H7 (cell line): ENCODE measurements at regions not wholly inside any gene's neighbourhood (a gene's known extent, or its start where the extent isn't known, plus 50 kb on each side); places are given as distances from the start of the nearest gene placed in this dataset.

Source experiments
- DNase-seq: peaks from one replicate; pipeline ENCODE4 v3.0.0; 2012
- H3K27me3 ChIP-seq: 2 replicates; pipeline ENCODE4 v1.6.0; 2011; ENCODE audit warnings: mild to moderate bottlenecking, low read length; ENCODE audit not compliant: control insufficient read depth, insufficient read depth
- H3K36me3 ChIP-seq: replicated peaks from 2 replicates; pipeline ENCODE4 v1.5.1; 2011; ENCODE audit warnings: low read length; ENCODE audit not compliant: control insufficient read depth, insufficient read depth
- H3K4me3 ChIP-seq: 2 replicates; pipeline ENCODE4 v1.5.1; 2011; ENCODE audit warnings: low read depth, mild to moderate bottlenecking, control low read depth, low read length, moderate library complexity; ENCODE audit not compliant: insufficient read depth

- no peak overlapping the region for H3K4me3 ChIP-seq
- H3K27me3 ChIP-seq: no peaks in the 10 kb centered on the region
- no peak for DNase-seq
- H3K36me3 ChIP-seq: no peaks in the 10 kb centered on the region
Measured at GRCh38 chr14:22390195-22390594, 198.8 kb downstream of the DAD1 start.

DNA sequence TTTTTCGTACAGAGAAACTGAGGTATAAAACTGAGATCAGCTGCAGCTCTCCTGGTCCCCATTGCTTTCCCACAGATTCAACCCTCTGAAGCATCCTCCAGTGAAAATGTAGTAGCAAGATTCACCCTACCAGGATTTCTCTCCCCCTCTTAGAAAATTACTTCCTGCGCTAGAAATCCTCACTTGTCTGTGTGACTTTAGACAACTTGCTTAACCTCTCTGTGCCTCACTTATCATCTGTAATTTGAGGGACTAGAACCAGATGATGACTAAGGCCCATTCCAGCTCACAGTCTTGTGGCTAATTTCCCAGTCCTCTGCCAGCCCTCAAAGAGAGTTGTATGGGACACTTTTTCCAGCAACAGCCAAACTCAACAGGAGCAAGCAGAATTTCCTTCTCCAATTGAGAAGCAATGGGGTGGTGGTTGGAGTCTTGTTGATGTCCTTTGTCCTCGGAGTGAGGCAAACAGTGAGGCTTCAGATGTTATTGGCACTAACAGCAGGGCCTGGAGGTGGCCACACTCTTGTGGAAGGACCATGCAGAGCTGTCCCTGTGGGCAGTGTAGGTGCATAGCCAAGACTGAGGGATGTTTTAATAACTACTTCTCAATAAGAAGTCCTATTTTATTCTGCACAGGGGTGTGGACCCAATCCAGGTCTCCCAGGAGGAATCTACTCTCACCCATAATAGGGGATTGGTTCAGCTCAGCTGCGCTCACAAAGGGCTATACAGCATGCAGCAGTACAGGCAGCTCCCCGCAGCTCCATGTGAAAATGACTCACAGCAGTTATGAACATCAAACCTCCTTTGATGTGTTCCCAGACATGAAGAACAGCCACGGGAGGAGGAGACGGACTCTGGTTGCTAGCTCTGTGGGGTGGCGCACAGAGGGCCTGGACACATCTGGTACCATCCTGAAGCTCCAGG, 200.1 kb downstream of the DAD1 start:
- DNase-seq: no peak
- H3K36me3 ChIP-seq: no peaks in the 10 kb centered on the region
- no peaks in the 10 kb centered on the region for H3K27me3 ChIP-seq
- no peak overlapping the region for H3K4me3 ChIP-seq

GRCh38 chr14:22387776-22388241, 201.2 kb downstream of the DAD1 start:
- DNase-seq: peak; percentile 28
- Histone ChIP-seq H3K4me3 (no peak overlapping the region), H3K36me3 (no peaks in the 10 kb centered on the region), H3K27me3 (no peaks in the 10 kb centered on the region)

DNA sequence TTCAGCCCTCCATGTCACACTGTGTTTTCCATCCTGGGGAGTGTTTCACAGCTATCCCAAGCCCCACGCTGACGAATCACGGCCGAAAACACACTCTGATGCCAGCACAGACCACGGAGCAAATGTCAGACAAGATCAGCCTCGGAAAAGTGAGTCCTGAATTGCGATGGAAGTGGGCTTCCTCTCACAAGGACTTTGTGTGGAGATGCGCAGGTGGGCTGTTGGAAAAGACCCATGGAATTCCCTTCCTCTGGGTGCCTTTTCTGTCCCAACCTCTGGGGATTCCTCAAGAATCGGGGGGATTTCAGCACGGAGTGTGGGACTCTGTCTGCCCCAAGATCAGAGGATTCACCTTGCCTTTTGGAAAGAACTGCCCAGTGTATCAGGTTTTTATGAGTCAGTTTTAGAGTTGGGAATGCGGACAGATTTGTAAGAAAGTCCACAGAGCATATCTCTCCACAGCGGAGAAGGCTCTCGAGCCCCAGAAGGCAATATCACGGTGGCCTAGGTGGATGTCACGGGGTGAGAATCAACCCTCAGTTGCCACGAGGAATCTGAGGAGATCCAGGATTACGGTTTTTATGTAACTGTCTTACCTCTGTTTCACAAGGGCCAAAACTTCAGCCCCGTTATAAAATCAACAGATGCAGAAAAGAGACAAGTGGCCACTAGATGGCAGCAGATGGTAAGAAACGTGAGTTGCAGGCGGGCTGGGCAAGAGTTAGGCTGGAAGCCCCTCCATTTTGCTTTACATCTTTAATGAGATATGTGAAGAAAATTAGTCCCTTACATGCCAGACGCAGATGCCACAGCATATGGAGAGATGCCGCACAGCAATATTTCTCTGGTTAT, 201.9 kb downstream of the DAD1 start:
- no peaks in the 10 kb centered on the region for H3K36me3 ChIP-seq
- no peak overlapping the region for H3K4me3 ChIP-seq

DNA sequence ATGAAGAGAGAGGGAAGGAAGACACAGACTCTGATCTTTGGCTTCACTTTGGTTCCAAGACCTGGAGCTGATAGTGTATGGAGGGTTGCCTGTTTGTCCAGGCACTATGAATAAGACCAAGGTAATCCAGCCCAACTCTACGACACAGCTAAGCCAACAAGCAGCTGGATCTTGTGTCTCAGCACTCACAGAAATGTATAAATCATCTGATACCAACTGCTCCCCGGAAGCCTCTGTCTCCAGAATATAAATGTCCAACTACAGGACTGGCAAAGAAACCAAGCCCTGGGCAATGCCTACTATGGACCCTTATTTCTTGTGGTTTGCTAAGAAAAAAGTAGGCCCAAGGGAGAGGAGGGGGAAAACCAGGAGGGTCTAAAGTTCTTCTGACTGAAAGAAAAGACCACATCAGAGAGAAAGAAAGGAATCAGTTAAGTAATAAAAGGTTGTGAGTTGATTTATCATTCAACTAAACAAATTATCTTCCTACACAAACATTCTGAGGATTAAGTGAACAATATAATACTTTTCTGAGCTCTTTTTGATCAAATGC, 204.0 kb downstream of the DAD1 start:
- no peaks in the 10 kb centered on the region for H3K36me3 ChIP-seq
- no peaks in the 10 kb centered on the region for H3K27me3 ChIP-seq
- DNase-seq: no peak
- no peak overlapping the region for H3K4me3 ChIP-seq

More for the DNA sequence above, 201.9 kb downstream of the DAD1 start:
- peak; percentile 84 for DNase-seq
- no peaks in the 10 kb centered on the region for H3K27me3 ChIP-seq

- no peaks in the 10 kb centered on the region for H3K27me3 ChIP-seq
- H3K4me3 ChIP-seq: no peak overlapping the region
- no peaks in the 10 kb centered on the region for H3K36me3 ChIP-seq
- no peak for DNase-seq
Measured at GRCh38 chr14:22384167-22384549, 204.9 kb downstream of the DAD1 start.

DNA sequence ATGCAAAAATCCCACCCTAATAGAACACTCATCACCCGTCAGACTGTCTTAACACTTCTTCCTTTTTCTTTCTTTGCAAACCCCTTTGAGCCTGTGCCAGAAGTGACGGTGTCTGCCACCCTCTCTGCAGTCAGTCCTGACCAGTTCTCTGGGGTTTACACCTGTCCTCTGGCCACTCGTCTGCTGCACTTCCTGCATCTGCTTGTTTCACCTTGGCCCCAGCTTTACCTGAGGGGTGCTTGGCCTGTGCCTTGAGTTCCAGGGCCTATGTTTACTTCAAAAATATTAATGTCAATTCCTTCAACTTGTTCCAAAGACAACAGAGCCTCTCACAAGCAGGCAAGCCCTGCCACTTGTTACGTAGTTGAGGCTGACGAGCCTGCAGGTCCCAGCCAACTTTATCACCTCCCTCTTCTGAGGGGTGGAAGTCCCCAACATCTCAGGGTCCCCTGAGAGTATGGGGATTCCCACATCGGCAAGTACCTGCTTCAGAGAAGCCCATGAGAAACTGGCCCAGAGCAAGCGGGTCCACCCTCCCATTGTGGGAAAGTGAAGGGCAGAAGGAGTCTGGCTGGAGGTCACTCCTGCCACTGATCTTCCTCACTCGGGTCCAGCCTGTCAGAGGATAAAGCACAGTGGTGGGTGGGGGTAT, 205.4 kb downstream of the DAD1 start:
- no peaks in the 10 kb centered on the region for H3K36me3 ChIP-seq
- no peaks in the 10 kb centered on the region for H3K27me3 ChIP-seq
- DNase-seq: no peak
- H3K4me3 ChIP-seq: no peak overlapping the region

DNA sequence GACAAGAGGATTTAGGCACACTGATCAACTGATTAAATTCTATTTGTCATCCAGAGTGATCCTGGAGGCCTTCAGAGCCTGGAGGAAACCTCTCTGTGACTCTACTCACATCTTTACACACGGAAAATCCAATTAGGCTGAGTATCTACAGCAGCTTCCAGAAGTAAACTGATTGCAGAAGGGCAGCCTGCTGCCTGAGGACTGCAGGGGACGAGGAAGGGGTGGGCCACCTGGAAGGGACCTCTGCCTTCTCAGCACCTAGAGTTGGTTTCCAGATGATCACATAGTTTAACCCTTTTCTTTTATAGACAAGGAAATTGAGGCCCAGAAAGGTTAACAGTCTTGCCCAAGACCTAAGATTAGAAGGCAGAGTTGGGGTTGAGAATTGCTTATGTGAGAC, 206.1 kb downstream of the DAD1 start:
- DNase-seq: no peak
- Histone ChIP-seq H3K4me3 (no peak overlapping the region), H3K27me3 (no peaks in the 10 kb centered on the region), H3K36me3 (no peaks in the 10 kb centered on the region)

GRCh38 chr14:22382395-22382794, 206.6 kb downstream of the DAD1 start:
- no peak overlapping the region for H3K4me3 ChIP-seq
- no peaks in the 10 kb centered on the region for H3K36me3 ChIP-seq
- no peaks in the 10 kb centered on the region for H3K27me3 ChIP-seq
- no peak for DNase-seq

DNA sequence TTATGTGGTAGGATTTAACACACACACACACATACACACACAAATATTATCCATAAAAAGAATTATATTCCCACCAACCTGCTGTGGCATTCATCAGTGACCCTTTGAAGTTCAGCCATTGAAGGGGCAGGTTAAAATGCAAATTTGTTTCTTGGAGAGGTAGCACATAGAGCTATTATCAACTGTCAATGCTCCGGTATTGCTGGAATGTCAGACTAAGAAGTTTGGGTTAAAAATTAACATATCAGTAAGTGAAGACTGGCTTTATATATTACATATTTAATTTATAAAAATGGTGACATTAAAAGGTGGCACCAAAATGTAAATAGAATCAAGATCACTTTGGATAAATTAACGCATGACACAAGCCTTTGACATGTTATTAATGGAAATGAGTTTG, 207.3 kb downstream of the DAD1 start:
- no peaks in the 10 kb centered on the region for H3K27me3 ChIP-seq
- no peak for DNase-seq
- H3K4me3 ChIP-seq: no peak overlapping the region

GRCh38 chr14:22381408-22381760, 207.6 kb downstream of the DAD1 start:
- DNase-seq: no peak
- Histone ChIP-seq H3K27me3 (no peaks in the 10 kb centered on the region), H3K4me3 (no peak overlapping the region), H3K36me3 (no peaks in the 10 kb centered on the region)

More for the DNA sequence above, 207.3 kb downstream of the DAD1 start:
- H3K36me3 ChIP-seq: no peaks in the 10 kb centered on the region

DNA sequence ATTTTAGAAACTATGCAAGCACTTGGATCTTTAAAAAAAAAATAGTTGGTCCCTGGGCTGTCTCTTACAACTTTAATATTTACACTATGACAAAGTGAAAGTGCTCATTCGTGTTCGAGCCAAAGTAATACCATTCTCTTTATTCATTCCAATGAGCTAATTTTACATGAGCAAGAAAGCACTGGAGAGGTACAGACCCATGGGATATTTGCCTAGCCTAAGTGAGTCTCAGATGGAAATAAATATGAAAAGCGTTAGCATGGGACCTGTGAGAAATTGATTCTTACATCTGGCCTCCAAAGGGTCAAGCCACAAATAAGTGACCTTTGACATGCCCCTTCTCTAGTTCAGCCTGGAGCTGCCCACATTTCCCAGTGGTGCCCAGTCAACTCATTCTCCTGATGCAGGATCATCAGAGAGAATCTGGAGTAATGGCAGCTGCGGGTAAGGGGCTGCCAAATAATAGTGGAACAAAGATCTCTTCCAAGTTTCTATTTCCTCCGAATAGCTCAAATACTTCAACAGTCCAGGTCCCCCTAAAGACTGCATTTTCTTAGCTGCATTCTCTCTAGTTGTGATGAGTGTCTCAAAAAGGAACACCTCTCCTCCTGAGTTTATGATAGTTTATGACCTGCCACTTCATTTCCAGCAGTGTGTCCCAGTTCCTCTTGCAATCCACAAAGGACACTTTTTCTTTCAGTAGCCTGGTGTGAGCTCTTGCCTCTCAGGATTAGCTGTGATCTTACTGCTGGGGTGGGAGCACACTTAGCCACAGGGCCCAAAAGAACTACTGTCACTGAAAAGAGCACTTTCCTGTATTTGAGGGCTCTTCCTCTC, 208.2 kb downstream of the DAD1 start:
- no peaks in the 10 kb centered on the region for H3K36me3 ChIP-seq
- no peak for DNase-seq
- H3K4me3 ChIP-seq: no peak overlapping the region
- H3K27me3 ChIP-seq: no peaks in the 10 kb centered on the region

- DNase-seq: no peak
- Histone ChIP-seq H3K27me3 (no peaks in the 10 kb centered on the region), H3K36me3 (no peaks in the 10 kb centered on the region), H3K4me3 (no peak overlapping the region)
Measured at GRCh38 chr14:22379727-22380126, 209.3 kb downstream of the DAD1 start.

DNA sequence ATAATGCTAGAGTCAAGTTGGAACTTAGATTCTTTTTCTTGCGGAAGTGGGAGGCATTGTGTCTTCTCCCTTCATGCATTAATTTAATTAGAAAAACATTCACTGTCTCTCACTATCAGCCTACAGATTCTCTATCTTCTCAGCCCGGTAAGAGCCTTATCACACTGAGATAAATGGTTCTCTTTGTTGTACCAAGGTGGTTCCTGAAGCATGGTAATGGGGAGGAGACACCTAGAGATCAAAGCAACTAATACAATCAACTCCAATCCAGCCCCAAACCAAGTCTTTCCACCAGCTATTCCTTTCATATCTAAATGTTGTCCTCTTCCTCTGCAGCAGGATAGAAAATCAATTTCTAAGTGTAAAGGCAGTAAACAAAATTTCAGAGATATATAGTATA, 210.8 kb downstream of the DAD1 start:
- H3K4me3 ChIP-seq: no peak overlapping the region
- DNase-seq: no peak
- no peaks in the 10 kb centered on the region for H3K36me3 ChIP-seq
- no peaks in the 10 kb centered on the region for H3K27me3 ChIP-seq
